AG09309 (cell line): ENCODE measurements at regions not wholly inside any gene's neighbourhood (a gene's known extent, or its start where the extent isn't known, plus 50 kb on each side); places are given as distances from the start of the nearest gene placed in this dataset.

Experiments
- DNase-seq: peaks from one replicate; pipeline ENCODE4 v3.0.0-alpha.2; 2010; ENCODE audit warnings: low read depth
- H3K4me3 ChIP-seq: 2 replicates; pipeline ENCODE4 v1.5.1; 2011; ENCODE audit warnings: mild to moderate bottlenecking, low read depth, low read length, moderate library complexity; ENCODE audit not compliant: control insufficient read depth
- CTCF ChIP-seq: IDR thresholded peaks from 2 replicates; pipeline ENCODE4 v1.5.1; 2011; ENCODE audit warnings: mild to moderate bottlenecking, low read depth, low read length, inconsistent platforms; ENCODE audit not compliant: insufficient read depth, control insufficient read depth; ENCODE audit errors: missing control alignments

GRCh38 chr6:103255132-103255531, 1604.6 kb downstream of the HACE1 start:
- TF ChIP-seq CTCF = no peak
- H3K4me3 ChIP-seq = no peak overlapping the region
- DNase-seq = no peak

- DNase-seq = no peak
- no peak for TF ChIP-seq CTCF
- H3K4me3 ChIP-seq = no peak overlapping the region
Observed at GRCh38 chr6:103236923-103237322, 1622.8 kb downstream of the HACE1 start.

- no peak overlapping the region for H3K4me3 ChIP-seq
- no peak for TF ChIP-seq CTCF
- DNase-seq = no peak
Observed at GRCh38 chr6:103231181-103231580, 1628.5 kb downstream of the HACE1 start.

- TF ChIP-seq CTCF = no peak
- no peak for DNase-seq
- H3K4me3 ChIP-seq = no peak overlapping the region
Observed at GRCh38 chr6:103215847-103216246, 1643.9 kb downstream of the HACE1 start.

- no peak for DNase-seq
- TF ChIP-seq CTCF = no peak
- no peak overlapping the region for H3K4me3 ChIP-seq
Observed at GRCh38 chr6:103210686-103211085, 1649.0 kb downstream of the HACE1 start.

- no peak overlapping the region for H3K4me3 ChIP-seq
- no peak for DNase-seq
- no peak for TF ChIP-seq CTCF
Observed at GRCh38 chr6:103198386-103198785, 1661.3 kb downstream of the HACE1 start.

GRCh38 chr6:103193413-103193812, 1666.3 kb downstream of the HACE1 start:
- no peak for DNase-seq
- no peak overlapping the region for H3K4me3 ChIP-seq
- TF ChIP-seq CTCF = no peak
